HepG2 (cell line): ENCODE measurements at regions not wholly inside any gene's neighbourhood (a gene's known extent, or its start where the extent isn't known, plus 50 kb on each side); places are given as distances from the start of the nearest gene placed in this dataset.

Experiments used
- ATAC-seq: fragments of 200-7000 bp; cut with Tn5 transposase; 3 replicates; pipeline ENCODE4 v1.9.1; 2020; ENCODE audit warnings: mild to moderate bottlenecking, moderate library complexity
- BruUV-seq: library from RNA; stranded (reverse); fragments of 400-500 nt; replicated peaks from 2 replicates; lab custom pipeline; 2021; lab: Mats Ljungman, UMichigan
- CTCF ChIA-PET: fragments of 300-600 bp; formaldehyde crosslinking; extraction: SDS; loops from one replicate; lab custom pipeline; 2021; ENCODE audit warnings: low total read pairs, inconsistent platforms, low intra/inter-chr PET ratio; lab: Yijun Ruan, JAX
- POLR2A ChIA-PET: fragments of 350-600 bp; sonication (Branson Sonifier 250); formaldehyde crosslinking; loops from one replicate; lab custom pipeline; 2020; ENCODE audit warnings: antibody characterized with exemption, inconsistent platforms; lab: Yijun Ruan, JAX
- DNase-seq: peaks from one replicate; pipeline ENCODE4 v3.0.0-alpha.2; 2015; ENCODE audit warnings: low spot score
- FAIRE-seq: peaks from 3 replicates; lab custom pipeline; 2011; peaks lifted over from hg19 to GRCh38; lab: Jason Lieb, UNC
- H2AFZ ChIP-seq: one replicate; pipeline ENCODE4 v1.6.1; 2011; ENCODE audit warnings: low read length, inconsistent platforms
- H3K27ac ChIP-seq: fragments of 300-600 bp; 3 replicates; pipeline ENCODE4 v1.8.0; 2011; ENCODE audit warnings: mixed run types, mild to moderate bottlenecking, mixed read lengths, low read length, inconsistent platforms; ENCODE audit not compliant: insufficient read depth; ENCODE audit errors: extremely low read length
- H3K27me3 ChIP-seq, 2 experiments: fragments of 200-600 bp in 1 of 2; 2 replicates in 1 of 2; 3 replicates in 1 of 2; pipeline versions ENCODE4 v1.6.0 to v1.8.0; 2011; ENCODE audit warnings: low read length in 2 of 2, mild to moderate bottlenecking in 2 of 2, moderate library complexity in 2 of 2, inconsistent platforms in 1 of 2; ENCODE audit not compliant: insufficient read depth in 2 of 2, control insufficient read depth in 1 of 2
- H3K36me3 ChIP-seq, 2 experiments: fragments of 200-600 bp in 1 of 2; replicated peaks in 1 of 2; 2 replicates in 1 of 2; 3 replicates in 1 of 2; pipeline versions ENCODE4 v1.5.1 to v1.8.0; 2011; ENCODE audit warnings: low read length in 2 of 2, inconsistent platforms in 1 of 2; ENCODE audit not compliant: insufficient read depth in 2 of 2, control insufficient read depth in 1 of 2
- H3K4me1 ChIP-seq: 2 replicates; pipeline ENCODE4 v1.5.1; 2012; ENCODE audit warnings: low read length, inconsistent platforms; ENCODE audit not compliant: insufficient read depth
- H3K4me2 ChIP-seq: 2 replicates; pipeline ENCODE4 v1.6.0; 2011; ENCODE audit warnings: low read depth, low read length, inconsistent platforms
- H3K4me3 ChIP-seq, 3 experiments: fragments of 200-600 bp in 1 of 3; sonication (generic), shearing (Covaris generic) in 1 of 3; replicated peaks in 1 of 3; 2 replicates each; pipeline ENCODE4 v1.5.1; 2011 to 2016; ENCODE audit warnings: low read length in 3 of 3, inconsistent platforms in 2 of 3, low read depth in 2 of 3, mild to moderate bottlenecking in 2 of 3, control low read depth in 1 of 3, mixed read lengths in 1 of 3; ENCODE audit not compliant: insufficient read depth in 1 of 3
- H3K79me2 ChIP-seq: one replicate; pipeline ENCODE4 v1.6.1; 2011; ENCODE audit warnings: low read length, inconsistent platforms; ENCODE audit not compliant: insufficient read depth
- H3K9ac ChIP-seq: 2 replicates; pipeline ENCODE4 v1.6.0; 2011; ENCODE audit warnings: mild to moderate bottlenecking, low read depth, low read length, inconsistent platforms; ENCODE audit not compliant: insufficient read depth
- H3K9me3 ChIP-seq: 2 replicates; pipeline ENCODE4 v1.5.1; 2012; ENCODE audit warnings: mild to moderate bottlenecking, low read length
- H4K20me1 ChIP-seq: 2 replicates; pipeline ENCODE4 v1.6.0; 2011; ENCODE audit warnings: inconsistent platforms, mild to moderate bottlenecking, low read length, moderate library complexity; ENCODE audit not compliant: insufficient read depth
- AKAP8 ChIP-seq: sonication (generic); formaldehyde crosslinking; IDR thresholded peaks from 2 replicates; pipeline ENCODE4 v1.5.1; 2020; ENCODE audit warnings: mild to moderate bottlenecking, missing genetic modification reagents
- DNMT1 ChIP-seq: sonication (generic); formaldehyde crosslinking; IDR thresholded peaks from 2 replicates; pipeline ENCODE4 v1.5.1; 2020; ENCODE audit warnings: mild to moderate bottlenecking, missing genetic modification reagents
- GABPB1 ChIP-seq: IDR thresholded peaks from 2 replicates; pipeline ENCODE4 v1.6.1; 2016; ENCODE audit warnings: mild to moderate bottlenecking, missing genetic modification reagents, moderate library complexity, missing compliant biosample characterization
- GTF2F1 ChIP-seq: fragments of 150-350 bp; IDR thresholded peaks from 2 replicates; pipeline ENCODE4 v1.6.1; 2014; ENCODE audit warnings: low read length
- PHF8 ChIP-seq: sonication (generic); formaldehyde crosslinking; IDR thresholded peaks from 2 replicates; pipeline ENCODE4 v1.5.0; 2020; ENCODE audit warnings: missing genetic modification reagents
- PRMT3 ChIP-seq: sonication (generic); formaldehyde crosslinking; IDR thresholded peaks from 2 replicates; pipeline ENCODE4 v1.8.1; 2022; ENCODE audit warnings: low read depth, mild to moderate bottlenecking, moderate library complexity, missing genetic modification reagents, borderline replicate concordance
- TSC22D2 ChIP-seq: sonication (generic); formaldehyde crosslinking; IDR thresholded peaks from 2 replicates; pipeline ENCODE4 v1.5.1; 2020; ENCODE audit warnings: missing genetic modification reagents, mild to moderate bottlenecking, borderline replicate concordance
- ZIK1 ChIP-seq: sonication (generic); formaldehyde crosslinking; IDR thresholded peaks from 2 replicates; pipeline ENCODE4 v1.5.0; 2020; ENCODE audit warnings: mild to moderate bottlenecking, low read depth, missing genetic modification reagents, borderline replicate concordance
- ZNF235 ChIP-seq: sonication (generic); formaldehyde crosslinking; IDR thresholded peaks from 2 replicates; pipeline ENCODE4 v1.8.1; 2023; ENCODE audit warnings: mild to moderate bottlenecking, missing genetic modification reagents, borderline replicate concordance
- ZNF441 ChIP-seq: sonication (generic); formaldehyde crosslinking; IDR thresholded peaks from 2 replicates; pipeline ENCODE4 v1.7.0; 2021; ENCODE audit warnings: missing genetic modification reagents, borderline replicate concordance
- ZNF547 ChIP-seq: sonication (generic); formaldehyde crosslinking; IDR thresholded peaks from 2 replicates; pipeline ENCODE4 v1.5.1; 2020; ENCODE audit warnings: mild to moderate bottlenecking, missing genetic modification reagents
- ZNF749 ChIP-seq: sonication (generic); formaldehyde crosslinking; IDR thresholded peaks from 2 replicates; pipeline ENCODE4 v1.8.0; 2022; ENCODE audit warnings: mild to moderate bottlenecking, missing genetic modification reagents, moderate library complexity, borderline replicate concordance
- WGBS: methylation state at CpG from one replicate; pipeline ENCODE4 v1.1.6; 2017; ENCODE audit warnings: low lambda C conversion rate; 5-methylcytosine and 5-hydroxymethylcytosine counted together
- in situ Hi-C: cut with HindIII; loops from 2 replicates; pipeline ENCODE4 v1.10.0; 2017; ENCODE audit warnings: low pct_unique_long_range_greater_than_20kb; ENCODE audit not compliant: extremely low pct_ligation_motif_present
- intact Hi-C: fragments of 100-400 bp; cut with micrococcal nuclease; formaldehyde crosslinking; loops from one replicate; pipeline ENCODE4 v1.10.0; 2022; ENCODE audit not compliant: unreplicated experiment
- TF ChIP-seq, protein P1 (sequence below): sonication (generic); formaldehyde crosslinking; IDR thresholded peaks from 2 replicates; pipeline ENCODE4 v1.4.0; 2020; ENCODE audit warnings: missing genetic modification reagents
- TF ChIP-seq, protein P2 (sequence below): sonication (generic); formaldehyde crosslinking; IDR thresholded peaks from 2 replicates; pipeline ENCODE4 v1.4.0; 2020; ENCODE audit warnings: missing genetic modification reagents

- no peak for ATAC-seq
- no peaks in the 10 kb centered on the region for H3K4me1 ChIP-seq
- CTCF ChIA-PET: no interaction called here
- H3K9ac ChIP-seq: no peak overlapping the region
- H3K27me3 ChIP-seq: peaks cover 0 to 12% of the 10 kb centered on the region in 2 experiments; a peak in 3 of 5 replicates
- no peak overlapping the region for H3K4me2 ChIP-seq
- no TSS peak for BruUV-seq
- no peaks in the 10 kb centered on the region for H3K9me3 ChIP-seq
- no peaks in the 10 kb centered on the region for H3K79me2 ChIP-seq
- no peak for DNase-seq
- no peak for FAIRE-seq
- no peak overlapping the region for H3K27ac ChIP-seq
- H3K4me3 ChIP-seq: no peak overlapping the region
- no peak for TF ChIP-seq ZNF749 (CRISPR knock-in tag)
- no peak for TF ChIP-seq ZIK1 (CRISPR knock-in tag)
- TF ChIP-seq TSC22D2 (CRISPR knock-in tag): no peak
- TF ChIP-seq DNMT1: no peak
- no peak for TF ChIP-seq PRMT3 (CRISPR knock-in tag)
- no peak for TF ChIP-seq PHF8 (CRISPR knock-in tag)
- no peak for TF ChIP-seq AKAP8 (CRISPR knock-in tag)
- 31% methylated on average over 1 of the region's 1 CpG for WGBS
- intact Hi-C loops: no loop called here
- H2AFZ ChIP-seq: no peak overlapping the region
- POLR2A ChIA-PET: no interaction called here
- H3K36me3 ChIP-seq: no peaks in the 10 kb centered on the region
- in situ Hi-C loops: no loop called here
- H4K20me1 ChIP-seq: no peaks in the 10 kb centered on the region
Measured at GRCh38 chr17:65305778-65306177, 168.6 kb downstream of the RGS9 start.

DNA sequence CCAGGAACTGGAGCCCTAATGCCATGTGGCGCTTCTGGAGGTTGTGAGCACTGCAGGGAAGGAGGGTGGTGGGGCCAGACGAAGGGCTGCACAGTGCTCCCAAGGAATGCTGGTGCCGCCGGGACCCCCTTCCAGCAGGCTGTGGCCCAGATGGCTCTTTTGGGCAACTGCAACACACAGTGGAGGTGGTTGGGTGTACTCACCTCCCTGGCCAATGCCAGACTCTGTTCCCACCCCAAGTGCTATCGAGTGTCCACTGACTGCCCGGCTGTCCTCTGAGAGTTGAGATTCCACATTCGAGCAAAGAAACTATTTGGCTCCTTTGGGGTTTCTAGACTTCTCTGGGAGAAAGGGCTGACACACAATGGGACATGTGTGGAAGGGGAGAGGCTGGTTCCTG lies 167.9 kb downstream of the RGS9 start:
- H3K9ac ChIP-seq: no peak overlapping the region
- H3K27ac ChIP-seq: no peak overlapping the region
- in situ Hi-C loops: no loop called here
- FAIRE-seq: no peak
- CTCF ChIA-PET: no interaction called here
- 28% methylated on average over 6 of the region's 7 CpGs for WGBS
- BruUV-seq: no TSS peak
- no peaks in the 10 kb centered on the region for H3K79me2 ChIP-seq
- no peak overlapping the region for H3K4me3 ChIP-seq
- no peaks in the 10 kb centered on the region for H3K9me3 ChIP-seq
- no peaks in the 10 kb centered on the region for H4K20me1 ChIP-seq
- H3K4me2 ChIP-seq: no peak overlapping the region
- ATAC-seq: no peak
- H3K27me3 ChIP-seq: peaks cover 0 to 12% of the 10 kb centered on the region in 2 experiments; a peak in 3 of 5 replicates
- no peak overlapping the region for H2AFZ ChIP-seq
- H3K4me1 ChIP-seq: no peaks in the 10 kb centered on the region
- intact Hi-C loops: no loop called here
- no peaks in the 10 kb centered on the region for H3K36me3 ChIP-seq
- POLR2A ChIA-PET: no interaction called here
- no peak for DNase-seq
- TF ChIP-seq GABPB1 (CRISPR knock-in tag): no peak
- TF ChIP-seq, protein P1, sequence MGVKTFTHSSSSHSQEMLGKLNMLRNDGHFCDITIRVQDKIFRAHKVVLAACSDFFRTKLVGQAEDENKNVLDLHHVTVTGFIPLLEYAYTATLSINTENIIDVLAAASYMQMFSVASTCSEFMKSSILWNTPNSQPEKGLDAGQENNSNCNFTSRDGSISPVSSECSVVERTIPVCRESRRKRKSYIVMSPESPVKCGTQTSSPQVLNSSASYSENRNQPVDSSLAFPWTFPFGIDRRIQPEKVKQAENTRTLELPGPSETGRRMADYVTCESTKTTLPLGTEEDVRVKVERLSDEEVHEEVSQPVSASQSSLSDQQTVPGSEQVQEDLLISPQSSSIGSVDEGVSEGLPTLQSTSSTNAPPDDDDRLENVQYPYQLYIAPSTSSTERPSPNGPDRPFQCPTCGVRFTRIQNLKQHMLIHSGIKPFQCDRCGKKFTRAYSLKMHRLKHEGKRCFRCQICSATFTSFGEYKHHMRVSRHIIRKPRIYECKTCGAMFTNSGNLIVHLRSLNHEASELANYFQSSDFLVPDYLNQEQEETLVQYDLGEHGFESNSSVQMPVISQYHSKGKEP (CRISPR knock-in tag): no peak
- TF ChIP-seq ZNF547 (CRISPR knock-in tag): no peak
- no peak for TF ChIP-seq GTF2F1
- no peak for TF ChIP-seq ZNF441 (CRISPR knock-in tag)
- TF ChIP-seq, protein P2, sequence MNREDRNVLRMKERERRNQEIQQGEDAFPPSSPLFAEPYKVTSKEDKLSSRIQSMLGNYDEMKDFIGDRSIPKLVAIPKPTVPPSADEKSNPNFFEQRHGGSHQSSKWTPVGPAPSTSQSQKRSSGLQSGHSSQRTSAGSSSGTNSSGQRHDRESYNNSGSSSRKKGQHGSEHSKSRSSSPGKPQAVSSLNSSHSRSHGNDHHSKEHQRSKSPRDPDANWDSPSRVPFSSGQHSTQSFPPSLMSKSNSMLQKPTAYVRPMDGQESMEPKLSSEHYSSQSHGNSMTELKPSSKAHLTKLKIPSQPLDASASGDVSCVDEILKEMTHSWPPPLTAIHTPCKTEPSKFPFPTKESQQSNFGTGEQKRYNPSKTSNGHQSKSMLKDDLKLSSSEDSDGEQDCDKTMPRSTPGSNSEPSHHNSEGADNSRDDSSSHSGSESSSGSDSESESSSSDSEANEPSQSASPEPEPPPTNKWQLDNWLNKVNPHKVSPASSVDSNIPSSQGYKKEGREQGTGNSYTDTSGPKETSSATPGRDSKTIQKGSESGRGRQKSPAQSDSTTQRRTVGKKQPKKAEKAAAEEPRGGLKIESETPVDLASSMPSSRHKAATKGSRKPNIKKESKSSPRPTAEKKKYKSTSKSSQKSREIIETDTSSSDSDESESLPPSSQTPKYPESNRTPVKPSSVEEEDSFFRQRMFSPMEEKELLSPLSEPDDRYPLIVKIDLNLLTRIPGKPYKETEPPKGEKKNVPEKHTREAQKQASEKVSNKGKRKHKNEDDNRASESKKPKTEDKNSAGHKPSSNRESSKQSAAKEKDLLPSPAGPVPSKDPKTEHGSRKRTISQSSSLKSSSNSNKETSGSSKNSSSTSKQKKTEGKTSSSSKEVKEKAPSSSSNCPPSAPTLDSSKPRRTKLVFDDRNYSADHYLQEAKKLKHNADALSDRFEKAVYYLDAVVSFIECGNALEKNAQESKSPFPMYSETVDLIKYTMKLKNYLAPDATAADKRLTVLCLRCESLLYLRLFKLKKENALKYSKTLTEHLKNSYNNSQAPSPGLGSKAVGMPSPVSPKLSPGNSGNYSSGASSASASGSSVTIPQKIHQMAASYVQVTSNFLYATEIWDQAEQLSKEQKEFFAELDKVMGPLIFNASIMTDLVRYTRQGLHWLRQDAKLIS (CRISPR knock-in tag): no peak
- no peak for TF ChIP-seq ZNF235 (CRISPR knock-in tag)
